Keratinocyte (primary cell): ENCODE measurements at regions not wholly inside any gene's neighbourhood (a gene's known extent, or its start where the extent isn't known, plus 50 kb on each side); places are given as distances from the start of the nearest gene placed in this dataset.

Experiments
- EZH2 ChIP-seq: IDR thresholded peaks from one replicate; pipeline ENCODE4 v1.6.1; 2012; ENCODE audit warnings: inconsistent platforms, mild to moderate bottlenecking, low read length, moderate library complexity
- TF ChIP-seq, protein P1 (sequence below), 3 experiments: IDR thresholded peaks in 1 of 3; conservative IDR thresholded peaks in 1 of 3; optimal IDR thresholded peaks in 1 of 3; 2 replicates in 2 of 3; 3 replicates in 1 of 3; pipeline versions ENCODE3 to v1.5.1; 2011; ENCODE audit warnings: low read length in 3 of 3, mild to moderate bottlenecking in 3 of 3, moderate library complexity in 2 of 3, control low read depth in 1 of 3, inconsistent platforms in 1 of 3; ENCODE audit not compliant: insufficient read depth in 2 of 3; ENCODE audit errors: extremely low read depth in 1 of 3

DNA sequence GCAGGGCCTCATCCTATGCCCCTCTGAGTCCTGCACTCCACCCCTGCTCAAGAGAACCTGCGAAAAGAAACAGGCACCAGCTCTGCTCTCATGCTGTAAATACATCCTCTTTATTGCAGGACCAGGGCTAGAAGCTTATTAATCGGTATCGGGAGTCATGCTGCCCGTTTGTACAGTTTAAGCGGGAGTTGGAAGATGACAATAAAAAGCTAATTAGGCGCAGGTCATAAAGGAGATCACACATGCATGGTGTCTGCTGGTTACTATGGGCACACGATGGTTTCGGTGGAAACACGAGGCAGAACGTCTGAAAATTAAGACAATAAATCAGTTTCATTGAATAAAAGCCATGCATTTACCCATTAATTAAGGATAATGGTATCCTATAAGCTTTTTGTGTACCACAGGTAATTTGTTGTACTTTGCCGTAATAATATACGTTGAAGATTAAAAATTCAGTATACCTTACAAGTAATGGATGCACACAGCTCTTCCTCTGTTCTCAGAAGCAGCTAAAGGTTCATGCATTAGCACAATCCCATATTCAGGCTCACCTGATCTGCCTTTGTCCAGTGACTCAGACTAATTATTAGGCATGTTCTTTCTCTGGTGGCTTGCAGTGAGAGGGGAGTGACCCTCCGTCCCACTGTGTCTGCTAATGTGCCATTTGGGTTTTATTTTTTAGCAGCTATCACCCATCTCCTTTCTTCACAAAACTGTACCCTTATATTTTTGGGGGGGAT lies 406.0 kb downstream of the TSHZ3 start:
- TF ChIP-seq, protein P1, sequence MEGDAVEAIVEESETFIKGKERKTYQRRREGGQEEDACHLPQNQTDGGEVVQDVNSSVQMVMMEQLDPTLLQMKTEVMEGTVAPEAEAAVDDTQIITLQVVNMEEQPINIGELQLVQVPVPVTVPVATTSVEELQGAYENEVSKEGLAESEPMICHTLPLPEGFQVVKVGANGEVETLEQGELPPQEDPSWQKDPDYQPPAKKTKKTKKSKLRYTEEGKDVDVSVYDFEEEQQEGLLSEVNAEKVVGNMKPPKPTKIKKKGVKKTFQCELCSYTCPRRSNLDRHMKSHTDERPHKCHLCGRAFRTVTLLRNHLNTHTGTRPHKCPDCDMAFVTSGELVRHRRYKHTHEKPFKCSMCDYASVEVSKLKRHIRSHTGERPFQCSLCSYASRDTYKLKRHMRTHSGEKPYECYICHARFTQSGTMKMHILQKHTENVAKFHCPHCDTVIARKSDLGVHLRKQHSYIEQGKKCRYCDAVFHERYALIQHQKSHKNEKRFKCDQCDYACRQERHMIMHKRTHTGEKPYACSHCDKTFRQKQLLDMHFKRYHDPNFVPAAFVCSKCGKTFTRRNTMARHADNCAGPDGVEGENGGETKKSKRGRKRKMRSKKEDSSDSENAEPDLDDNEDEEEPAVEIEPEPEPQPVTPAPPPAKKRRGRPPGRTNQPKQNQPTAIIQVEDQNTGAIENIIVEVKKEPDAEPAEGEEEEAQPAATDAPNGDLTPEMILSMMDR (optimal IDR thresholded peaks at IDR 0.05 in 1 of 3, IDR thresholded peaks at IDR 0.05 in 1 of 3, conservative IDR thresholded peaks at IDR 0.05 in 1 of 3; ENCODE audit: extremely low read depth in 1 of 3, insufficient read depth in 2 of 3, low read length in 3 of 3): no peak
- TF ChIP-seq EZH2: no peak
